VCaP (cell line): ENCODE measurements at regions not wholly inside any gene's neighbourhood (a gene's known extent, or its start where the extent isn't known, plus 50 kb on each side); places are given as distances from the start of the nearest gene placed in this dataset.
A peak's percentile ranks its signal among the peaks of the same experiment; 100 is the strongest.

ENCODE experiments used
- H3K27ac ChIP-seq: fragments of 450-650 bp; 2 replicates; pipeline ENCODE4 v1.5.1; 2017
- TF ChIP-seq, protein P1 (sequence below): fragments of 450-650 bp; conservative IDR thresholded peaks from 2 replicates; pipeline ENCODE4 v1.5.1; 2017; ENCODE audit warnings: mild to moderate bottlenecking, moderate library complexity

DNA sequence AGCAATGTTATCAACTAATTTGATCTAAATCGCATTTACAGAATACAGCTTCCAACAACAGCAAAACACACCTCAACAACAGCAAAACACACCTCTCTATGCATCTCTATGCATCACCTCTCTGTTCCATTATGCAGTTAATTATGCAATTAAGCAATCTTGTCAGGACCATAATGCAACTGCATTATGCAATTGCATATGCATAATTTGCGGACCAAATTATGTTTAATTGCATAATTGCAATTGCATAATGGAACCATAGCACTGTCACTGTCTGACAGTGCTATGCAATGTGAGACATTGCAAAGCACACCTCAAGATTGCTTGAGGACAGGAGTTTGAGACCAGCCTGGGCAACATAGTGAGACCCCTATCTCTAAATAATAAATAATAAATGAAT lies 80.4 kb upstream of the PRSS3 start:
- no peak overlapping the region for H3K27ac ChIP-seq
- TF ChIP-seq, protein P1, sequence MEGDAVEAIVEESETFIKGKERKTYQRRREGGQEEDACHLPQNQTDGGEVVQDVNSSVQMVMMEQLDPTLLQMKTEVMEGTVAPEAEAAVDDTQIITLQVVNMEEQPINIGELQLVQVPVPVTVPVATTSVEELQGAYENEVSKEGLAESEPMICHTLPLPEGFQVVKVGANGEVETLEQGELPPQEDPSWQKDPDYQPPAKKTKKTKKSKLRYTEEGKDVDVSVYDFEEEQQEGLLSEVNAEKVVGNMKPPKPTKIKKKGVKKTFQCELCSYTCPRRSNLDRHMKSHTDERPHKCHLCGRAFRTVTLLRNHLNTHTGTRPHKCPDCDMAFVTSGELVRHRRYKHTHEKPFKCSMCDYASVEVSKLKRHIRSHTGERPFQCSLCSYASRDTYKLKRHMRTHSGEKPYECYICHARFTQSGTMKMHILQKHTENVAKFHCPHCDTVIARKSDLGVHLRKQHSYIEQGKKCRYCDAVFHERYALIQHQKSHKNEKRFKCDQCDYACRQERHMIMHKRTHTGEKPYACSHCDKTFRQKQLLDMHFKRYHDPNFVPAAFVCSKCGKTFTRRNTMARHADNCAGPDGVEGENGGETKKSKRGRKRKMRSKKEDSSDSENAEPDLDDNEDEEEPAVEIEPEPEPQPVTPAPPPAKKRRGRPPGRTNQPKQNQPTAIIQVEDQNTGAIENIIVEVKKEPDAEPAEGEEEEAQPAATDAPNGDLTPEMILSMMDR: no peak

DNA sequence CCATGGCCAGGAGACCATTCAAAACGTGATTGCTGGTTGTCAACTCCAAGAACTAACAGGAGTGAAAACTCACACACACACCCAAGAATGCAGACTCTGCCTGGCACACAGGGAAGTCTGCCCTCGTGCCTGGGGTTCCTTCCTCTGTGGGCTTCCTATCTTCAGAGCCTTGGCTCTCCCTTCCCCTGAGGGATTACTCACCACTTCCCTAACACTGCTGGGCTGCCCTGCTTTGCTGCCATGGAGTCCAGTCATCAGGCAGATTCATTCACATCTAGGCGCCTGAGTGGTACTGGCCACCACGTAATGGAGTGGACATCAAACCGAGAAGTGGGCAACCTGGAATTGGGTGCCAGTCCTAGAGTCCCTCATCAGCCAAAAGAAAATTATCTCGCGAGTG lies 76.4 kb upstream of the PRSS3 start:
- TF ChIP-seq, protein P1: no peak
- peak overlapping the region; percentile 59 for H3K27ac ChIP-seq

DNA sequence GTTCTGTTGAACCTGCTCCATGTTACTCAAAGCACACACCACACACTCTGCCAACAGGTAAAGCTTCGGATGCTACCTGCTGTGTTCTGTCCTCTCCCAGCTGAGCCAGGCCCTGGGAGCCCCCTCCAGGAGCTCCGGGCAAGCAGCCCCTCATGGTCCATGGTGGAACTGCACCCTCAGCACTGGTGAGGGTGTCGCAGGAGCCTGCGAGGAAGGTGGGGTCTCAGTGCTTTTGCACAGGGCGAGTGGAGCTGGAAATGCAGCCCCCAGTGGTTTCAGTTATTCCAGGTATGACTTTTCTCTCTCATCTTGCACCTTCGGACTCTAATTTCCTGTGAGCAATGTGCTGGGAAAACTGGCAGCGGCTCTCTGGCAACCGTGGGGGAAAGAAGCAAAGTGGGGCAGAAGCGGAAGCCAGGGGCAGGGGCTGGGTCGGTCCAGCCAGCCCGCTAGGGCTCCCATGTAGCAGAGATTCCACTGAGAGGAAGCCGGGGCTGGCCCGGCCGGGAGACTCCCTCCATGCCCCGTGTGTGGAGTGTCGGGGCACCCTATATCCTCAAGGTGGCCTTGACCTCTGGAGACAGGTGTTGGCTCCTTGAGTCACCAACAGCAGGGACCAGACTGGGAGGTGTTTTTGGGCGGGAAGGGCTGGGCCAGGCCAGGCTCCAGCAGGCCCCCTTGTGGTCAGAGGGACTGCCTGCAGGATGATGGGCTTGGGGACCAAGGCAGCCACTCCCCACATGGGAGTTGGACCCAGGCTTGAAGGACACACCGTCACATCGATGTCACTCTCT lies 75.6 kb upstream of the PRSS3 start:
- H3K27ac ChIP-seq: no peak overlapping the region
- TF ChIP-seq, protein P1: peak; percentile 53

DNA sequence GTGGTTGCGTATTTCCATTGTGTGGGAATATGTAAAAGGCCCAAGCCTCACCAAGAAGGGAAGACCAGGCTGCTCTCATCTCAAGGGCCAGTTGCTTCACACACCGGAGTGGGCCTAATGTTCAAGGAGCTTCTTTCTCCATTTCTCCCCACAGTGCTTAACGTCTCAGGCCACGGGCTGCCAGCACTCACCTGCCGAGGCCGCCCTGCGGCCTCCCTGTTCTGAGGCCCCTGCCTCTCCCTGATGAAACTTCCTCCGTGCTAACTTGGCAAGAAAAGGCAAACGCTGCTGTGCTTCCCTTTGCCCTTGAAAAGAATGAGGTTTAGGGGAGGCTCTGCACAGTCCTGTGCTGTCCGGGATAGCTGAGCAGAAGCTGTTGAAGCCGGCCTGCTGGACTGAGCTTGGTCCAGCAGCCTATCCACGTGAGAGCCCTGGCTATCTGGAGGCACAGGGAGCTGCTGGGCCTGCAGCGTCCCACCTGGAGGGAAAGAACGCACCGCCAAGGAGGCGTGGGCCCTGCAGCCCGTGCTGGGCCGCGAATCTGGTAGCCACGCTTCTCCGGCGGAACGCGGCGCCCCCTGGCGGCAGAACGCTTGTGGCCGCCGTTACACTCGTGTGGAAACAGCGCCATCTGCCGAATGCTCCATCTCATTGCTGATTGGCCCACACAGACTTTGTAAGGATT lies 73.5 kb upstream of the PRSS3 start:
- H3K27ac ChIP-seq: peak overlapping the region; percentile 52; the same call in 1 of the 2 replicates
- TF ChIP-seq, protein P1: peak; percentile 99

DNA sequence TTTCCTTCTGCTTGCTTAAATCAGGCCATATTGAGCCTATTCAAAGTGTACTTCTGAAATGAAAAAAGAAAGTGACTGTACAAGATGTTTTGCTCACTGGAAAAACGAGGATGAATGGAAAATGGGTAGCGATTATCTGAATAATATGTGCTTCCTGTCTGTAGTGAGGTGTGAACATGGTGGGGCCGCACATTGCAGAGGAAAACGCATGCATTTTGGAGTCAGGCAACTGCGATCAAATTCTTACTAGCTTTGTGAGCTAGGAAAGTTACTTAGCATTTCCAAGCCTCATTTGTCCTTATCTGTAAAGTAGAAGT lies 73.0 kb upstream of the PRSS3 start:
- TF ChIP-seq, protein P1: peak; percentile 71

DNA sequence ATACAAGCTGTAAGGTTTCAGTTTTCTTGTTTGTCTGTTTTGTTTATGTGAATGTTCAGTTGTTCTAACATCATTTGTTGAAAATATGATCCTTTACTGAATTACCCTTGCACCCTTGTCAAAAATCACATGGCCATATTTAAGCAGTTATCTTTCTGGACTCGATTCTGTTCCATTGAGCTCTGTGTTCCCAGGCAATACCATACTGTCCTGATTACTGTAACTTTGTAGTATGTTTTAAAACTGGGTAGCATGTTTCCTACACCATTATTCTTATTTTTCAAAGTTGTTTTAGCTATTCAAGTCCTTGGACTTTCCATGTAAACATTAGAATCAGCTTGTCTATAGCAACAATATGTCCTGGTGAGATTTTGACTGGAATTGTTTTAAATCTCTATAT lies 66.7 kb upstream of the PRSS3 start:
- H3K27ac ChIP-seq: no peak overlapping the region
- TF ChIP-seq, protein P1: no peak

More for the DNA sequence above, 73.0 kb upstream of the PRSS3 start:
- H3K27ac ChIP-seq: no peak overlapping the region

DNA sequence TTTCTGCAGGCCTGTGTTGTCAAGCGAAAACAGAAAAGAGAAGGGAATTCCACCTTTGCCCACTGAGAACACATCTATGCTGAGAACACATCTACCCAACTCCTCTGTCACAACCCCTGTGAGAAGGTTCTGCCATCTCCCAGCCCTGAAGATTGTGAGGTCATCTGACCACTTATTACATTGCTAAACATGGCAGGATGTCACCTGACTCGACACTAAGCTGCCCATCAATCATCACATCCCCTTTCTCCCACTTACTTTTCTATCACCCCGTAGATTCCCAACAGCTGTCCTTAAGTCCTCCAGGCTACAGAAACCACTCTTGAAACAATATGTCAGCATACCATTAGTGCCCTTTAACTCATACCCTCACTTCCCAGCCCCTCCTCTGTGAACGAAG lies 64.2 kb upstream of the PRSS3 start:
- TF ChIP-seq, protein P1: no peak
- H3K27ac ChIP-seq: no peak overlapping the region
